COLO829 (cell line): ENCODE measurements at regions not wholly inside any gene's neighbourhood (a gene's known extent, or its start where the extent isn't known, plus 50 kb on each side); places are given as distances from the start of the nearest gene placed in this dataset.
"Not testable (repeated sequence)": the region's sequence is repeated elsewhere in the genome, so short reads cannot be mapped to it uniquely, and the experiment has no call there.

ENCODE experiments used
- DNase-seq: peaks from one replicate; pipeline ENCODE4 v3.0.0; 2012; ENCODE audit warnings: low spot score

DNA sequence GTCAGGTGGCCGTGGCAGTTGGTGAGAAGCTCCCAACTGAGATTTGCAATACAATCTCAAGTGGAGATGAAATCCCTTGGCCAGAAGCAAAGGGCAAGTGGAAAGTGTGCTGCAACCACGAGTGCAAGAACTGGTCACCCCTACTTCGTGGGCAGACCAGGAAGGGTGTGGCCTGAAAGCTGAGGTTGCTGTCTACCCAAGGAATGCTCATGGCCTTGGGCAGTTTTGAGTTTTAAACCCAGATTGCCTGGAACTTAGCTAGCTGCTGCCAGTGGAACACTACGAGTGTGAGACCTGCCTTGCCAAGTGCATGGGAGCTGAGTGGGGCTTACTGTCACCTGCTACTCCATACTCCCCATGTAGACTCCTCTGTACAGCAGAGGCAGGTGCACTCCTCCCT, 113.3 kb upstream of the FAT3 start:
- no peak for DNase-seq

DNA sequence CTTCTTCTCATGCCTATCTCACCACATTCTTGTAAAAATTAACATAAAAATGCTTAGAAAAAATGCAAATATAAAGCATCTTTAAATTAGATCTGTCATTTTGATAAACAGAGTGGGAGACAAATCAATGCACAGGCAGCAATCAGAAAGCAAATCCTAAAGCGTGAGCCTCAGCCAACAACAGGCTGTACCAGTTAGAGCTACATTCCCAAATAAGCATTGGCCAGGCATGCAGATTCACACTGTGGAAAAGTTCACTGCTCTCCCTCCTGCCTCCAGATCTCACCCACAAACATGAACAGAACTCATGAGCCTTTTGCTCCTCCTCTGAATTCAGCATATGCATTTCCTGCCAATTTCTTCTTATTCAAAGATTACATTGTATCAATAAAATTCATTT, 115.2 kb upstream of the FAT3 start:
- DNase-seq: no peak

DNA sequence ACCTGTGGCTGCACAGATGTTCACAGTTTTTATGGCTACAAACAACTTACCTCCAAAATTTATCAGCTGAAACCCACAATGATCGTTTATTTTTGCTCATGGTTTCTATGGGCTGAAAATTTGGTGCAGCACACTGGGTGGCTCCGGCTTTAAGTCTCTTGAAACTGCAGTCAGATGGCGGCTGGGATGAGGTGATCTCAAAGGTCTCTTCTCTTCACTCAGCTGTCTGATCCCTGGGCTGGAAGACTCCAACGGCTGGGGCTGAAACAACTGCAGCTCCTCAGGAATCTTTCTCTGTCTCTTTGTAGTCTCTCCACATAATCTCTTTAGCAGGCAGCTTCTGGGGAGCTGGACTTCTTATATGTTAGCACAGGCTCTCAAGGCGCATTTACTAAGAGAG, 117.3 kb upstream of the FAT3 start:
- DNase-seq: no peak

DNA sequence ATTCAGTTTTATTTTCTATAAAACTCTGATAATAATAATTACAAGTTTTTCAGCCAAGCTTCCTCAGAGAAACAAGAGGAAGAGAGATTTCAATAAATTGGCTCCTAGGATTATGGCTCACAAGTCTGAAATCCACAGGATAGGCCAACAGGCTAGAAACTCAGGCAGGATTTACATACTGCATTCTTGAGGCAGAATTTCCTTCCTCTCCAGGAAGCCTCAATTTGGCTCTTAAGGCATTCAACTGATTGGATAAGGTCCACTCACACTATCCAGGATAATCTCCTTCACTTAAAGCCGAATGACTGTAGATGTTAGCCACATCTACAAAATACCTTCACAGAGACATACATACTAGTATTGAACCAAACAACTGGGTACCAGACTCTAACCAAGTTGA, 120.3 kb upstream of the FAT3 start:
- no peak for DNase-seq

DNA sequence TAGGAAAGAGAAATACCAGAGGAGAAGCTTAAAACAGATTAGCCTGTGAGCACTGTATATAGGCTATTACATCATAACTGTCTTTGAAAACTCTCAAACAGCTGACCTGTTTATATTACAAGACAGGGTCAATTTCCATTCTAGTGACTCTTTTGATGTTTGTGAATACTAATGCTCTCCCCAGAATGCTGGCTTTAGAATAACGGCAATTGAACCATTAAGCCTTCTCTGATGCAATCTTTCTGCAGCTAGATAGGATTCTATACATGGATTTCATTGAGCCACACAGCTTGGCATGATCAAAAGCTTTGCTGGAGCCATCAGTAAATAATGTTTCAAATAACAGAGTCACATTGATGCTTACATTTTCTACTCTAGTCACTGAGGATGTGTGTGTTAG, 122.7 kb upstream of the FAT3 start:
- no peak for DNase-seq

DNA sequence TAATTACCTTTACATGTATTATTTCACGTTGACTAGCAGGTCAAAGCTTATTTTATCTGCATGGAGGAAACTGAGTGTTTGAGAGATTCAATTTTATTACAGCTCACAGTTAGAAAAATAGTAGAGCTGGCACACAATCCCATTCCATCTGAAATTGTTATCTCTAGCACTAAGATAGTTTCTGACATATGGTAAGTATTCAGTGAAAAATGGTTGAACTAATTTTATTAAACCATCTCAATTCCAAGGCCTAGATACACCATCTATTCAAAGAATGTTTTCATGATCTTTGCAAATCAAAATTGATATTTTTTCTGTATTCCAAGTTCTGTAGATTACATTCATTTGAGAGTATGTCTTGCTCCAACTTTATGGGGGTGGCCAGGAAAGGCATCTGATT, 125.4 kb upstream of the FAT3 start:
- DNase-seq: no peak

DNA sequence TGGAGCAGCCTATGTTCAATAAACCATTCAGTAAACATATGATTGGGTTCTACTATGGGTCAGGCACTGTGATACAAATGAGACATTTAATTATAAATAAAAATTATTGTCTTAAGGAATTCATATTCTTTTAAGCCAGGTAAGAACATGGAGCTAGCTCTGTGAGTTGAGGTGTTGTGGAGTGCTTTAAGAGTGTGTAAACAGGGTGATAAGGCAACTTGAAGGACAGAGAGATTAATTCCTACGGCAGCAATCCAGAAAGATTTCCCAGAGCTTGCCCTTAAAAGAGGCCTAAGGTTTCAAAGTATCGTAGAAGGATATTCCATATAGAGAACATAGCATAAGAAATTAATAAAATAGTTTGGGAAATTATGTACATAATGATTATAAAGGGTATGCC, 126.4 kb upstream of the FAT3 start:
- no peak for DNase-seq

DNA sequence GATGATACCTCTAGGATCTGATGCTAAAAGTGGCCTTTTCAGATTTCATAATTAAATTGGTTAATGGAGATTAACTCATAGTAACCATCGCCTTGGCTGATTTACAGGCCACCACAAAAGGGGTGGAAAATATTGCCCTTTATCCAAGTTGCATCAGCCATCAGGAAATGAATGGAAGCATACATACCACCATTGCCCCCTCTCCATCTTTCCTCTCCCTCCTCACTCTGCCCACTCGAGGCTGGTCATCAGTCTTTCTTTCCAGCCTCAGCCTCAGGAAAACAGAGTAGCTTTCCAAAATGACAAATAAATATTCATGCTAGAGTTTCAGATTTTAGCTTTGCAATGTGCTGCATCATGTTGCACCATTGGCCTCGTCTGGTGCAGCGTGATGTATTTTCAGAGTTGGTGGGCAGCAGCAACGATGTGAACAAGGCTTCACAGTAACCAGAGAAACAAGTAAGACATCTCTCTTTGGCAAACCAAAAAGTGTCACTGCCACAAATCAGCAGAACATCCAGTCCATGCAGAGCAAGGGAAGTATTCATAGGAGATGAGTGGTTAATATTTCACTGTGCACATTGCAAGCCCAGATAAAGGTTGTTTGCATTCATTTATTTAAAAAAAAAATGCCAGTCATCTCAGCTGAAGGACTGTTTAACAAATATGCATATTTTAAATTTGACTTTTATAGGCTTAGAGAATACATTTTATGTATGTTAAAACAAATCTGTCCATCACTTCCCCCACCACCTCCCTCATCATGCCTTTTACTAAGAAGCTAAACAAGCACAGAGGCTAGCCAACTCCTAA, 136.7 kb upstream of the FAT3 start:
- no peak for DNase-seq

DNA sequence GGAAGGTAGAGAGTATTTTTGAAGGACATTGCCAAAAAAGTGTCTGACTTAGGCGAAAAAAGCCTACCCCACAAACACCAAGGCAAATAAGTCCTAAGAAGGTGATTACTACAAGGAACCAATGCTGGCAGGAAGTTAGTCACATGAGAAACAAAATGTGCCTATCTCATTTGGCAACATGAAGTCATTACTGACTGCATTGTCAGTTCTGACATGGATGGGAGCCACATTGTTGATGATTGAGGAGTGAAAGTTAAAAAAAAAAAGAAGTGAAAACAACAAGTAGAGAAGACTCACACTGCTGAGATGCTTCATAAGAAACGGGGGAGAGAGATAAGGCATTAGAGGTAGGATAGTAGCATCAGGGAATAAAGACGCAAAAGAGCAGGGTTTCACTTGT, 141.5 kb upstream of the FAT3 start:
- DNase-seq: no peak

DNA sequence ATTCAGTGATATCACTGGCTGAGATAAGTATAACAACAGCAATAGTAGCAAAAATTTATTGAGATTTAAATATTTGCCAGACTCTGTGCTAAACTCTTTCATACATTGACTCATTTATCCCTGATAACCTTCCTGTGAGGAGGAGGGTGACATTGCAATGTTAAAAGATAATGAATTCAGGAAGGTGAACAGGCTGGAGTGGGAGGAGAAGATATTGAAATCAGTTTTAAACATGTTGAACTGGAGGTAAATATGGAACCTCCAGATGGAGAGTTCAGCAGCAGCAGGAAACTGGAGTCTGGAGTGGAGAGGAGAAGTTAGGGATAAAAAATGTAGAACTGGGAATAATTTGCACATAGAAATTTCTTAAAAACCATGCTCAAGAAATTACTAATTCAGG, 142.0 kb upstream of the FAT3 start:
- no peak for DNase-seq

DNA sequence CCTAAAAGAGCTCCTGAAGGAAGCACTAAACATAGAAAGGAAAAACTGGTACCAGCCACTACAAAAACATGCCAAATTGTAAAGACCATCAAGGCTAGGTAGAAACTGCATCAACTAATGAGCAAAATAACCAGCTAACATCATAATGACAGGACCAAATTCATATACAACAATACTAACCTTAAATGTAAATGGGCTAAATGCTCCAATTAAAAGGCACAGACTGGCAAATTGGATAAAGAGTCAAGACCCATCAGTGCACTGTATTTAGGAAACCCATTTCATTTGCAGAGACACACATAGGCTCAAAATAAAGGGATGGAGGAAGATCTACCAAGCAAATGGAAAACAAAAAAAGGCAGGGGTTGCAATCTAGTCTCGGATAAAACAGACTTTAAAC, 150.1 kb upstream of the FAT3 start:
- not testable (repeated sequence) for DNase-seq

DNA sequence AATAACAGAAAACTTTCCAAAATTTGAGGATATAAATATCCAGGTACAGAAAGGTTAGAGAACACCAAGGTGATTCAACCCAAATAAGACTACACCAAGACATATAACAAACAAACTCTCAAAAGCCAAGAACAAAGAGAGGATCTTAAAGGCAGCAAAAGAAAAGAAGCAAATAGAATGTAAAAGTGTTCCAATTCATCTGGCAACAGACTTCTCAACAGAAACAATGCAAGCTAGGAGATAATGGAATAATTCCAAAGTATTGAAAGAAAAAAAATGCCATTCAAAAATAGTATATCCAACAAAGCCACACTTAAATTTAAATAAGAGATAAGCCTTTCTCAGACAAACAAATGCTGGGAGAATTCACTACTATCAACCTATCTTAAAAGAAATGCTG, 153.0 kb upstream of the FAT3 start:
- DNase-seq: no peak

DNA sequence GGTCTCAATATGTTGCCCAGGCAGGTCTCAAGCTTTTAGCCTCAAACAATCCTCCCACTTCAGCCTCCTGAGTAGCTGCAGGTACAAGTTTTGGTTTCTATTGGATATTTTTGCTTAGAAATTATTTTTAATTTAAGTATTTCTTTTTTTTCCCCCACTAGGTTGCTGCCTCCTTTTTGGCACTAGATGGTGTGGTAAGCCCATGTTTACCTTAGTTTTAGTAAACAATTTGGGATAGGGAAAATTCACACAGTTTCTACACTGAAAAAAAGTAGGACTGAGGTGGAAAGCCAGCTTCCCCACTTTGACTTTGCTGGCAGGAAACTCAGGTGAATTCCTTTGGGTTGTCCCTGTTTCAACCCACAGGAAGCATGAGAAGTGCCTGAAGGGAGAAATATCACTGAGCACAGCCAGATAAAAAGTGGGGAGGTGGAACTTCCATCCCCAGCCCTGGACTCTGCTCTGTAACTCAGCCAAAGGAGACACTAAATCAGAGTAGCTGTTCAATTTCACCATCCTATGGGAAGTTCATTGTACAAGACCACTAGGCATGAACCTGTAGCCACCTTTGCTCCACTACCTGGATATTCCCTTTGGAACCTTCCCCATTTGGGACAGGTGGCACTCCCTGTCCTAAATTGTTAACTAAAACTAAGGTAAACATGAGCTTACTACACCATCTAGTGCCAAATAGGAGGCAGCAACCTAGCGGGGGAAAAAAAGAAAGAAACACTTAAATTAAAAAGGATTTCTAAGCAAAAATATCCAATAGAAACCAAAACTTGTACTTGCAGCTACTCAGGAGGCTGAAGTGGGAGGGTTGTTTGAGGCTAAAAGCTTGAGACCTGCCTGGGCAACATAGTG, 154.4 kb upstream of the FAT3 start:
- no peak for DNase-seq

DNA sequence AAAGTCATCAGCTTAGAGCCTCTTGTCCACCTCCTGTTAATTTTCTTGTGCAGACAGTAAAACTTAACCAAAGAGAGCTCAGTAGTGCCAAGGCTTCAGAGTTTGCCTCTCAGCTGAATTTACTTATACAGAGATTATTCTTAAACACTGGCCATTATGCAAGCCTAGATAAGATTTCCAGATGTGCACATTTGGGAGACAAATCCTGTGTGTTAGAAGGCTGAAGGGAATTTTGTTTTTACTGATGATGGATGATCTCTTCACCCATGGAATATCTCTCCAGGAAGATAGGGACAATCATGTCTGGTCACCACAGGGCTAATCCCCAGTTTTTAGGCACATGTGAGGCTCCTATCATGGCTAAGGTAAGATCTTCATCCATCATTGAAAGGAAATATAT, 157.6 kb upstream of the FAT3 start:
- no peak for DNase-seq

DNA sequence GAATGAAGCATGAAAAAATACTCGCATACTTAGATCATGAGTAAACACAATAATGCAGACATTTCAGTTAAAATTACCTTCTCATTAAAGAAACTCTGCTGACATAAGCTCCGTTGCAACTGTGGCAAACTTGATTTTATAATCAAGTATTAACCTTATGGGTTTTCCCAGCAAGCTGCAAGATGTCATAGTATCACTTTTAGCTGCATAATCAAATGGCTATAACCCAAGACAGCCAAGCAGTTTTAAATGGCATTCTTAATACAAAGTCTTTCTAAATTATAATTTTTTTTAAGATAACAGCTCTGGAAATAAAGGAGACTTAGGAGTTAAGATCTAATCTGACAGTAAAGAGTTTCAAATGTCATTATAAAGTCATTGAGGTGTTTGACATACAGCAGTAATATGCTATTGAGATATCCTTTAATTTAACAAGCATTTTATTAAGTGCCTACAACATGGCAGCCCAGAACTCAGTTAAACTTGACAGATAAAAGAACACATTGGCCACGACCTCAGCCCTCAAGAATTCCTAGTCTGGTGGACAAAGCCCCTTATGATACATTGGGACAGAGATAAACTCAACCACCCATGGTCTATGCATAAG, 163.1 kb upstream of the FAT3 start:
- no peak for DNase-seq

DNA sequence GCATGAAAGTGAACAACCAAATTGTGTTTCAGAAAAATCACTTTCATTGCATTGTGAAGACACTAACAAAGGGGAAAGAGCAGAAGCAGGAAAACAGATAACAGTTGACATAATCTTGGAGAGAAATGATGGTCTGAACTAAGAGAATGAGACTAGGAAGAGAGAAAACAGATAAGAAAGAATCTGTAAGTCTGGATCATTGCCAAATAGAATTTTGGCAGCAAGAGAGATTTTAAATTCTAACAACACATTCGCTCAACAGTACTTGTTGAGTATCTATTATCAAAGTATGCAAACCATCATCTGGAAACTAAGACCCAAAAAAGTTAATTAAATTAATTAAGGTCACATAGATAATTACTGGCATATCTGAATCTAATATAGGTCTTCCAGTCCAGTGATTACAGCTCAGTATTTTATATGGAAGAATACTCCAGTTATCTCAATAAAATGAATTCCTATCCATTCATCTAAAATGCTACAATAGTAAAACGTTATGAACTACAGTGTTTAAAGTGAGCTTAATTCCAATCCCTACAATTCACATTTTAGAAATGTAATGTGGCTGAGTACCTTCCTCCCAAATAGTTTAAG, 166.7 kb upstream of the FAT3 start:
- no peak for DNase-seq

DNA sequence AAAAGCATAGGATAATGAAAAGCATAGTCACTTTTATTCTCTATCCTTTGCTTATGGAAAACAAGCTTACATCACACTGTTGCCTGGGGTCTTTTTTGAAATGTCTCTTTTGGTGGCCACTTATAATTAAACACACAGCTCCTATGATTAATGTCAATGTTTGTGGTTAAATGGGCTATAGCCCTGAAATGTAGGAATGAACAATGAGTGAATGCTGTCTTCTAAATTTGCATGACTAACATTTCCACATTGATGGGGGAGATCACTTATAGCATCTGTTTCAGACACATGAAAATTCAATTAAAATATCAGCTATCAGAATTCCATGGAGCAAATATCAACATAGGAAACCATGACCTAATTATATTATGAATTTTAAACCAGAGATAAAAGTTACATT, 171.4 kb upstream of the FAT3 start:
- no peak for DNase-seq

DNA sequence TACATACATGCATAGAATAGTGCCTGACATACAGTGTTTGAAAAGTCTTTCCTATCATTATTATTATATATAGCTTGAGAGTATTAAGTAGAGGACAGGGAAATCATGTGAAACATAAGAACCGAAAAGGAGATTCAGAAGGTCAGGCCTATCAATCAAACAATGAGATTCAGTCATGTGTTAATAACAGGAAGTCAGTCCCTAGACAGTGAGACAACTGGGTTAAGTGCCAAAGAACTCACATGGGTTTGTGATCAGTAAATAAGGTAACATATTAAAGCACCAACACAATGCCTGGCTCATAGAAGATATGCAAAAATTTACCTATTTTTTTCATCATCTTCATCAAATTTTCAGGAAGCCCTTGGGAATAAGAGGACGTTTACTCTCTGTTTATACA, 174.3 kb upstream of the FAT3 start:
- DNase-seq: no peak

DNA sequence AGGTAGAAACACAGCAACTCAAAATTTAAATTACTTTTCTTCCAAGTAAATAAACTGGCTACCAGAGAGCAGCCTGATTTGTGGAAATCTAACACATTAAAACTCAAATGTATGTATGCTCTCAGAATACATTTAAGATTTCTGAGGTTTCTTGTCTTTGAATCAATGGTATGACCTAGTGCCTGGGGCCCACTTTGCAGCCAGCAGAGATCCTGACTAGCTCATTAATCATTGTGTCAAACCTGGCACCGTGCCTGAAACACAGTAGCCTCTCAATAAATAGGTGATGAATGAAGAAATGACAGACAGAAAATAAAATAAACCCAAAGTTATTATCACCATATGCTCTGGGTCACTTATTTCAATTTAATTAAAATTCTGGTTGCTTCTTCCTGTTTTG, 176.2 kb upstream of the FAT3 start:
- DNase-seq: no peak

DNA sequence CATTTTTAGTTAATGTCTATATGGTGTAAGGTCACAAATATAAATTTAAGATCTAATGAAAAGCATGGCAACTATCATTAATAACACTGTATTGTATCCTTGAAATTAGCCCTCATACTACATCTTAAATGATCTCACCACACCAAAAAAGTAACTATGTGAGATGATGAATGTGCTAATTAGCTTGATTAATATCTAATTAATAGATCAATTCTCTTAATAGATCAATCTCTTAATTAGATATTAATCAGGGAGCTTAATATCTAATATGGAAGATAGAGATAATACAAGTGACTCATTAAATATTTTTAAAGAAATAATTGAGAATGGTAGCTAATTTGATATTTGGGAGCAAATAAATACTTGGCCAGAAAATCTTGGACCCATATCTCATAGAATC, 178.5 kb upstream of the FAT3 start:
- DNase-seq: no peak

DNA sequence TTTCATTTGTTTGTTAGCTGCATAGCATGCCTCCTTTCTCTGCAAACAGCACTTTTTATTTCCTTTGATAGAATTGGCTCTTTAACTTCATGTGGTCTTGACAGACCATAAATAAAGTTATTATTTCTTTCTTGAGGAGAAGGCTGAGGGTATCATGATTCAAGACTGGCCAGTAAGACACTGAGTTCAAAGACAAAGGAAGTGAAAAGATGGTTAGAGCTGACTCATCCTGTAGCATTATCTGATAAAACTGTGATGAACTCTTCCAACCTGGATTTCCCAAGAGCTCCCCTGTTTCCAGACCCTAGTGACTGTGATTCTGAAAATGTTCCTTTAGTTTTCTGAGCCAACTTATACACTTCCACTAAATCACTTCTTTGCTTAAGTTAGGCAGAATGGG, 179.3 kb upstream of the FAT3 start:
- no peak for DNase-seq

DNA sequence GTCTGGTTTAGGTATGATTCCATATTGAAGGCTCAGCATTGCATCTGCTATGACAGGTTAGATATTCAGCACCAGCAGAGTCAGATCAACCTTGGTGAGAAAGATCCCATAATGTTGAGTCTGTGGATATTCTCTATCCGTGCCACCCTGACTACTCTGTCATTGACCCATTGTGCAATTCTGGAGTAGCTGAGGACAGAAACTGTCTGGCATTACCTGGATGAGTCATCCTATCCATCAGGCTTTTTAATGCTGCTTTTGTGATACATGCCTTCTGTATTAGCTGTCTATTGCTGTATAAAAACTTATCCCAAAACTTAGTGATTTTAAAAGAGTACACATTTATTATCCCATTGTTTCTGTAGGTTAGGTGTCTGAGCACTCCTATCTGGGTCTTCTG, 189.1 kb upstream of the FAT3 start:
- DNase-seq: no peak

DNA sequence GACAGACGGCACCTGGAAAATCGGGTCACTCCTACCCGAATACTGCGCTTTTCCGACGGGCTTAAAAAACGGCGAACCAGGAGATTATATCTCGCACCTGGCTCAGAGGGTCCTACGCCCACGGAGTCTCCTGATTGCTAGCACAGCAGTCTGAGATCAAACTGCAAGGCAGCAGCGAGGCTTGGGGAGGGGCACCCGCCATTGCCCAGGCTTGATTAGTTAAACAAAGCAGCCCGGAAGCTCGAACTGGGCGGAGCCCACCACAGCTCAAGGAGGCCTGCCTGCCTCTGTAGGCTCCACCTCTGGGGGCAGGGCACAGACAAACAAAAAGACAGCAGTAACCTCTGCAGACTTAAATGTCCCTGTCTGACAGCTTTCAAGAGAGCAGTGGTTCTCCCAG, 197.5 kb upstream of the FAT3 start:
- not testable (repeated sequence) for DNase-seq
